ENCODE measurements at regions not wholly inside any gene's neighbourhood (a gene's known extent, or its start where the extent isn't known, plus 50 kb on each side); places are given as distances from the start of the nearest gene placed in this dataset.

DNA sequence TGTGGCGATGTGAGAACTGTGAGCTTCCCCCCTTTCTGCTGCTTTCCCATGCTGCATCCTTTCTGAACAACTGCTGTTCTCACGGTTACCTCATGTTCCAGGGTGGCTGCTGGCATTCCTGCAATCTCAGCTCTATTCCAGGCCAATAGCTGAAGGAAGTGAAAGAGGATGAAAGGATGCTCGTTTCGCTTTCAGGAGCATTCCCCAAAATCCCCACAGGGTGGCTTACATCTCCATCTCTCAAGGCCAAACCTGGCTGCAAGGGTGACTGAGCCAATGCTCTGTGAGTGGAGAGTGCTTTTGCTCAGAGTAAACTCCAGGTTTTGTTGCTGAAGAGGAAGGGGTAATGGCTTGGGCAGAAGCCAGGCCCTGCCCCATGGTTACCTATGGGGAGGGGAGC is 848.2 kb downstream of the BRD1 start:
- H2BK15ac ChIP-seq (ENCODE audit: low read length): no peak overlapping the region
- WGBS, 2 donors (ENCODE audit: extremely low coverage in 2 of 2, insufficient read length in 2 of 2, insufficient replicate concordance in 1 of 2): no CpG with 5 or more reads among the region's 4 CpGs
- H3K9me3 ChIP-seq (replicated peaks in 1 of 2; ENCODE audit: control insufficient read depth in 2 of 2, insufficient read depth in 1 of 2, low read depth in 1 of 2, low read length in 2 of 2): peaks cover 0 to 5% of the 10 kb centered on the region in 2 donors
- no peak overlapping the region for H3K4ac ChIP-seq (ENCODE audit: low read length)
- H2AFZ ChIP-seq (ENCODE audit: low read length): no peak overlapping the region
- no peak for DNase-seq (ENCODE audit: low spot score)
- no peak overlapping the region for H3K23ac ChIP-seq (ENCODE audit: low read depth, low read length, poor library complexity)
- peaks cover 0 to 3% of the 10 kb centered on the region in 2 donors for H3K4me1 ChIP-seq (ENCODE audit: control insufficient read depth in 2 of 2, insufficient read depth in 1 of 2, low read depth in 1 of 2, low read length in 2 of 2)
- H2AK5ac ChIP-seq (ENCODE audit: low read depth, low read length): no peak overlapping the region
- H3K9ac ChIP-seq (ENCODE audit: low read depth, low read length, poor library complexity): no peak overlapping the region
- H3K36me3 ChIP-seq (replicated peaks in 1 of 2; ENCODE audit: control insufficient read depth in 2 of 2, insufficient read depth in 2 of 2, low read length in 2 of 2): no peaks in the 10 kb centered on the region
- peaks cover 0 to 2% (median 0%) of the 10 kb centered on the region in 3 experiments for H3K27me3 ChIP-seq (ENCODE audit: control insufficient read depth in 3 of 3, insufficient read depth in 3 of 3, low read depth in 1 of 3, low read length in 3 of 3)
- H3K14ac ChIP-seq (ENCODE audit: low read length): no peak overlapping the region
- H3K4me3 ChIP-seq (ENCODE audit: low read length in 2 of 2): no peak overlapping the region
- H3K27ac ChIP-seq (replicated peaks; ENCODE audit: low read length): no peak overlapping the region
- no peak overlapping the region for H4K91ac ChIP-seq (ENCODE audit: low read depth, low read length, poor library complexity)
- no peak overlapping the region for H2BK5ac ChIP-seq (ENCODE audit: low read length)
- no peak overlapping the region for H3K4me2 ChIP-seq (ENCODE audit: insufficient read depth, low read length, poor library complexity, severe bottlenecking)
- H3K18ac ChIP-seq (ENCODE audit: low read length): no peak overlapping the region
- H2BK120ac ChIP-seq (ENCODE audit: low read depth, low read length): no peak overlapping the region
- H2BK12ac ChIP-seq (ENCODE audit: low read length): no peak overlapping the region
- H4K8ac ChIP-seq (ENCODE audit: low read depth, low read length): no peak overlapping the region
- no peaks in the 10 kb centered on the region for H3K79me1 ChIP-seq (ENCODE audit: low read depth, low read length)

GRCh38 chr22:48976556-48977535 is 850.8 kb downstream of the BRD1 start:
- DNase-seq (ENCODE audit: low spot score): no peak

GRCh38 chr22:48975886-48976285 is 851.8 kb downstream of the BRD1 start:
- Histone ChIP-seq H3K79me1 (ENCODE audit: low read depth, low read length) (no peaks in the 10 kb centered on the region), H3K9ac (ENCODE audit: low read depth, low read length, poor library complexity) (no peak overlapping the region), H3K9me3 (replicated peaks in 1 of 2; ENCODE audit: control insufficient read depth in 2 of 2, insufficient read depth in 1 of 2, low read depth in 1 of 2, low read length in 2 of 2) (peaks cover 0 to 5% of the 10 kb centered on the region in 2 donors), H2AFZ (ENCODE audit: low read length) (no peak overlapping the region), H2BK15ac (ENCODE audit: low read length) (no peak overlapping the region), H2AK5ac (ENCODE audit: low read depth, low read length) (no peak overlapping the region), H2BK12ac (ENCODE audit: low read length) (no peak overlapping the region), H3K14ac (ENCODE audit: low read length) (no peak overlapping the region), H3K4ac (ENCODE audit: low read length) (no peak overlapping the region), H4K91ac (ENCODE audit: low read depth, low read length, poor library complexity) (no peak overlapping the region), H3K4me3 (ENCODE audit: low read length in 2 of 2) (no peak overlapping the region), H3K27ac (replicated peaks; ENCODE audit: low read length) (no peak overlapping the region), H2BK5ac (ENCODE audit: low read length) (no peak overlapping the region), H3K18ac (ENCODE audit: low read length) (no peak overlapping the region), H3K27me3 (ENCODE audit: control insufficient read depth in 3 of 3, insufficient read depth in 3 of 3, low read depth in 1 of 3, low read length in 3 of 3) (peaks cover 0 to 2% (median 0%) of the 10 kb centered on the region in 3 experiments), H3K36me3 (replicated peaks in 1 of 2; ENCODE audit: control insufficient read depth in 2 of 2, insufficient read depth in 2 of 2, low read length in 2 of 2) (no peaks in the 10 kb centered on the region), H4K8ac (ENCODE audit: low read depth, low read length) (no peak overlapping the region), H2BK120ac (ENCODE audit: low read depth, low read length) (no peak overlapping the region), H3K4me2 (ENCODE audit: insufficient read depth, low read length, poor library complexity, severe bottlenecking) (no peak overlapping the region), H3K4me1 (ENCODE audit: control insufficient read depth in 2 of 2, insufficient read depth in 1 of 2, low read depth in 1 of 2, low read length in 2 of 2) (peaks cover 0 to 3% of the 10 kb centered on the region in 2 donors), H3K23ac (ENCODE audit: low read depth, low read length, poor library complexity) (no peak overlapping the region)
- no CpG with 5 or more reads among the region's 3 CpGs for WGBS, 2 donors (ENCODE audit: extremely low coverage in 2 of 2, insufficient read length in 2 of 2, insufficient replicate concordance in 1 of 2)
- DNase-seq (ENCODE audit: low spot score): no peak

More at GRCh38 chr22:48976556-48977535, 850.8 kb downstream of the BRD1 start:
- Histone ChIP-seq H3K4me1 (ENCODE audit: control insufficient read depth in 2 of 2, insufficient read depth in 1 of 2, low read depth in 1 of 2, low read length in 2 of 2) (peaks cover 0 to 3% of the 10 kb centered on the region in 2 donors), H2AK5ac (ENCODE audit: low read depth, low read length) (no peak overlapping the region), H4K91ac (ENCODE audit: low read depth, low read length, poor library complexity) (no peak overlapping the region), H3K79me1 (ENCODE audit: low read depth, low read length) (no peaks in the 10 kb centered on the region), H2AFZ (ENCODE audit: low read length) (no peak overlapping the region), H3K23ac (ENCODE audit: low read depth, low read length, poor library complexity) (no peak overlapping the region), H3K18ac (ENCODE audit: low read length) (peak overlapping the region; percentile 5), H3K27me3 (ENCODE audit: control insufficient read depth in 3 of 3, insufficient read depth in 3 of 3, low read depth in 1 of 3, low read length in 3 of 3) (peaks cover 0 to 2% (median 0%) of the 10 kb centered on the region in 3 experiments), H2BK120ac (ENCODE audit: low read depth, low read length) (peak overlapping the region; percentile 19), H2BK5ac (ENCODE audit: low read length) (no peak overlapping the region), H3K14ac (ENCODE audit: low read length) (no peak overlapping the region), H3K36me3 (replicated peaks in 1 of 2; ENCODE audit: control insufficient read depth in 2 of 2, insufficient read depth in 2 of 2, low read length in 2 of 2) (no peaks in the 10 kb centered on the region), H2BK15ac (ENCODE audit: low read length) (no peak overlapping the region), H3K9me3 (replicated peaks in 1 of 2; ENCODE audit: control insufficient read depth in 2 of 2, insufficient read depth in 1 of 2, low read depth in 1 of 2, low read length in 2 of 2) (peaks cover 0 to 5% of the 10 kb centered on the region in 2 donors), H3K27ac (replicated peaks; ENCODE audit: low read length) (no peak overlapping the region), H3K4me2 (ENCODE audit: insufficient read depth, low read length, poor library complexity, severe bottlenecking) (no peak overlapping the region), H2BK12ac (ENCODE audit: low read length) (no peak overlapping the region), H3K4ac (ENCODE audit: low read length) (no peak overlapping the region), H4K8ac (ENCODE audit: low read depth, low read length) (no peak overlapping the region), H3K4me3 (ENCODE audit: low read length in 2 of 2) (peak overlapping the region in 1 of 2 donors; percentile 17), H3K9ac (ENCODE audit: low read depth, low read length, poor library complexity) (peak overlapping the region; percentile 39)
- no CpG with 5 or more reads among the region's 20 CpGs for WGBS, 2 donors (ENCODE audit: extremely low coverage in 2 of 2, insufficient read length in 2 of 2, insufficient replicate concordance in 1 of 2)

GRCh38 chr22:48975316-48975741 is 852.3 kb downstream of the BRD1 start:
- no CpG with 5 or more reads among the region's 13 CpGs for WGBS, 2 donors (ENCODE audit: extremely low coverage in 2 of 2, insufficient read length in 2 of 2, insufficient replicate concordance in 1 of 2)
- H3K27me3 ChIP-seq (ENCODE audit: control insufficient read depth in 3 of 3, insufficient read depth in 3 of 3, low read depth in 1 of 3, low read length in 3 of 3): peaks cover 0 to 2% (median 0%) of the 10 kb centered on the region in 3 experiments
- no peak overlapping the region for H3K23ac ChIP-seq (ENCODE audit: low read depth, low read length, poor library complexity)
- peak overlapping the region; percentile 96 for H2AK5ac ChIP-seq (ENCODE audit: low read depth, low read length)
- no peaks in the 10 kb centered on the region for H3K36me3 ChIP-seq (replicated peaks in 1 of 2; ENCODE audit: control insufficient read depth in 2 of 2, insufficient read depth in 2 of 2, low read length in 2 of 2)
- H3K9me3 ChIP-seq (replicated peaks in 1 of 2; ENCODE audit: control insufficient read depth in 2 of 2, insufficient read depth in 1 of 2, low read depth in 1 of 2, low read length in 2 of 2): peaks cover 0 to 5% of the 10 kb centered on the region in 2 donors
- H2BK5ac ChIP-seq (ENCODE audit: low read length): peak overlapping the region; percentile 82
- peak overlapping the region; percentile 85 for H2BK15ac ChIP-seq (ENCODE audit: low read length)
- H3K9ac ChIP-seq (ENCODE audit: low read depth, low read length, poor library complexity): no peak overlapping the region
- no peak overlapping the region for H2BK120ac ChIP-seq (ENCODE audit: low read depth, low read length)
- no peak overlapping the region for H3K27ac ChIP-seq (replicated peaks; ENCODE audit: low read length)
- peaks cover 0 to 3% of the 10 kb centered on the region in 2 donors for H3K4me1 ChIP-seq (ENCODE audit: control insufficient read depth in 2 of 2, insufficient read depth in 1 of 2, low read depth in 1 of 2, low read length in 2 of 2)
- H4K91ac ChIP-seq (ENCODE audit: low read depth, low read length, poor library complexity): no peak overlapping the region
- DNase-seq (ENCODE audit: low spot score): no peak
- H3K4me2 ChIP-seq (ENCODE audit: insufficient read depth, low read length, poor library complexity, severe bottlenecking): no peak overlapping the region
- H3K4me3 ChIP-seq (ENCODE audit: low read length in 2 of 2): no peak overlapping the region
- H3K79me1 ChIP-seq (ENCODE audit: low read depth, low read length): no peaks in the 10 kb centered on the region
- H4K8ac ChIP-seq (ENCODE audit: low read depth, low read length): peak overlapping the region; percentile 23
- no peak overlapping the region for H3K4ac ChIP-seq (ENCODE audit: low read length)
- no peak overlapping the region for H3K14ac ChIP-seq (ENCODE audit: low read length)
- H2BK12ac ChIP-seq (ENCODE audit: low read length): no peak overlapping the region
- H3K18ac ChIP-seq (ENCODE audit: low read length): peak overlapping the region; percentile 74
- no peak overlapping the region for H2AFZ ChIP-seq (ENCODE audit: low read length)
